Caki2 (cell line): ENCODE measurements at regions not wholly inside any gene's neighbourhood (a gene's known extent, or its start where the extent isn't known, plus 50 kb on each side); places are given as distances from the start of the nearest gene placed in this dataset.

Experiments used
- DNase-seq: peaks from one replicate; pipeline ENCODE4 v3.0.0-alpha.2; 2015; ENCODE audit warnings: low read depth
- in situ Hi-C: cut with HindIII; loops from 2 replicates; pipeline ENCODE4 v1.10.0; 2016; ENCODE audit warnings: low sequenced_read_pairs, low pct_unique_long_range_greater_than_20kb, mixed read lengths

GRCh38 chr1:5754817-5755551, 237.2 kb downstream of the NPHP4 start:
- in situ Hi-C loops, result no loop called here
- no peak for DNase-seq

GRCh38 chr1:5753549-5754421, 238.4 kb downstream of the NPHP4 start:
- in situ Hi-C loops, result no loop called here
- no peak for DNase-seq

GRCh38 chr1:5752746-5753548, 239.3 kb downstream of the NPHP4 start:
- in situ Hi-C loops, result no loop called here
- DNase-seq, result no peak

- in situ Hi-C loops, result no loop called here
- no peak for DNase-seq
Observed at GRCh38 chr1:5751833-5752745, 240.1 kb downstream of the NPHP4 start.

GRCh38 chr1:5751163-5751540, 241.1 kb downstream of the NPHP4 start:
- in situ Hi-C loops, result no loop called here
- DNase-seq, result no peak

GRCh38 chr1:5750186-5751162, 241.8 kb downstream of the NPHP4 start:
- no peak for DNase-seq
- in situ Hi-C loops, result no loop called here

- in situ Hi-C loops, result no loop called here
- no peak for DNase-seq
Observed at GRCh38 chr1:5748286-5749225, 243.7 kb downstream of the NPHP4 start.

- in situ Hi-C loops, result no loop called here
Observed at GRCh38 chr1:5747426-5748285, 244.6 kb downstream of the NPHP4 start.

GRCh38 chr1:5746611-5747425, 245.4 kb downstream of the NPHP4 start:
- DNase-seq, result no peak
- in situ Hi-C loops, result no loop called here

More at GRCh38 chr1:5747426-5748285, 244.6 kb downstream of the NPHP4 start:
- no peak for DNase-seq

GRCh38 chr1:5745800-5746610, 246.2 kb downstream of the NPHP4 start:
- in situ Hi-C loops, result no loop called here
- DNase-seq, result peak; percentile 53

- no peak for DNase-seq
- in situ Hi-C loops, result no loop called here
Observed at GRCh38 chr1:5744911-5745799, 247.1 kb downstream of the NPHP4 start.

- DNase-seq, result no peak
- in situ Hi-C loops, result no loop called here
Observed at GRCh38 chr1:5744341-5744740, 247.9 kb downstream of the NPHP4 start.
